ENCODE measurements at regions not wholly inside any gene's neighbourhood (a gene's known extent, or its start where the extent isn't known, plus 50 kb on each side); places are given as distances from the start of the nearest gene placed in this dataset.

DNA sequence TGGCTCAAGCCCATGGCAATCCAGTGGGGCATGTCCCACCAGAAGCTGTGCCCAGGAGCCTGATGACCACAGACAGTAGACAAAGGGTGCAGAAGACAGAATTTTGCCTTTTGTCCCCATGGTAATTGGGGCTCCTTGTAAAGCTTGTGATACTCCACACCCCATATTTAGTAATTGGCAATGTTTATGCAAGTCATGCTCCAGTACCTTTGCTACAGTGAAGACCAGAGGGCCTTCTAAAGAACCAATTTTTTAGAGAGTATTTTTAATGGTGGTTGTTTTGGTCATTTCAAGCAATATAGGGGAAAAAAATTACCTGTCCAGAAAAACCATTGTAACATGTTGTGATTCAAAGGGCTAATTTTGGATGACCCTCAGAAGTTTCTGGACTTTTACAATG, 194.8 kb downstream of the ANAPC1 start (continued):
- no peak for TF ChIP-seq GABPA (IDR thresholded peaks at IDR 0.05; ENCODE audit: borderline replicate concordance, insufficient read depth, low read length)
- no peak for TF ChIP-seq SIX5 (IDR thresholded peaks at IDR 0.05; ENCODE audit: low read depth, low read length)
- no peak for TF ChIP-seq CEBPB (IDR thresholded peaks at IDR 0.05; ENCODE audit: low read depth, low read length)
- TF ChIP-seq CBX8 (IDR thresholded peaks at IDR 0.05; ENCODE audit: borderline replicate concordance, low read depth, low read length) = no peak

Data from H1 (cell line).